ENCODE measurements at regions not wholly inside any gene's neighbourhood (a gene's known extent, or its start where the extent isn't known, plus 50 kb on each side); places are given as distances from the start of the nearest gene placed in this dataset.
A peak's percentile ranks its signal among the peaks of the same experiment; 100 is the strongest.

DNA sequence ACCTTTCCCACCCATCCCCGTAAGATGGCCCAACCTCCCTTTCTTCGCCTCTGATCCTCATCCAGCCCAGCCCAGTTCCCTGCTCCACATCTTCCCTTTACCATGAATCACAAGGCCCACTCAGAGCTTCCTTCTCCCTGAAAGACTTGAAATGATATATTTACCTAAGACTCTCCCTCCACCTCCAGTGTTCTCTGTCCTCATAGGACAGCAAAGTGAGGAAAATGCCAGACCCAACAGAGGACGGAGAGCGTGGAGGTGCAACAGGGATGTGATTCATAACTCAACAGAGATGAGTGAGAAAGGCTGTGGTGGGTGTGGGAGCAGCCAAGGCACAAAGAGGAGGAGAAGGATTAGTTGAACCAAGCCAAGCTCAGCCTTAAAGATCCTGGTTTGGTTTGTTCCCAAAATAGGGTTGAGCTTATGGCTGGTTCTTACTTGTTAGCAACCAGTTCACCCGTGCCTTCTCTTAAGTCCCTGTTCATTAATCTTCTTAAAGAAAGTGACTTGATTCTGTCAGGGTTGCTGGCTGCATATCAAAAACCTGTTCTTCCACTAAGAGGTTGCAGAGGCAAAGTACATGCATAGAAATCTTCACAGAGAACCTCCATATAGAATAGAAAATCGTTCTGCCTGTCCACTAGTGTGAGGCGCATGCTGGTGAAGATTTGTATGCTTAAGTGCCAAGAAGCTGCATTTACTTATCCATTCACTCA lies 183.2 kb downstream of the ACTL7B start:
- H3K79me2 ChIP-seq, result no peaks in the 10 kb centered on the region
- H3K27me3 ChIP-seq, result no peaks in the 10 kb centered on the region
- peak overlapping the region; percentile 72 for H3K27ac ChIP-seq
- H3K9me3 ChIP-seq (ENCODE audit: low read depth), result no peaks in the 10 kb centered on the region
- H3K4me3 ChIP-seq, result no peak overlapping the region
- WGBS (ENCODE audit: low lambda C conversion rate, missing lambda C conversion rate), result 78% methylated on average over 7 of the region's 7 CpGs
- no peaks in the 10 kb centered on the region for H3K4me1 ChIP-seq (ENCODE audit: insufficient read depth)
- DNase-seq (ENCODE audit: low spot score), result peak; percentile 33
- no peaks in the 10 kb centered on the region for H3K9me2 ChIP-seq (replicated peaks; ENCODE audit: insufficient read depth)
- H4K20me1 ChIP-seq (ENCODE audit: insufficient read depth, poor library complexity, severe bottlenecking), result no peaks in the 10 kb centered on the region
- H3K36me3 ChIP-seq (replicated peaks; ENCODE audit: insufficient read depth, low read depth), result no peaks in the 10 kb centered on the region
- no peak overlapping the region for H2AFZ ChIP-seq
- no peak for TF ChIP-seq EZH2phosphoT487 (IDR thresholded peaks at IDR 0.05; ENCODE audit: low read depth, severe bottlenecking, unreplicated experiment)
- no peak for TF ChIP-seq EZH2 (IDR thresholded peaks at IDR 0.05; ENCODE audit: borderline replicate concordance)
- TF ChIP-seq, protein P1, sequence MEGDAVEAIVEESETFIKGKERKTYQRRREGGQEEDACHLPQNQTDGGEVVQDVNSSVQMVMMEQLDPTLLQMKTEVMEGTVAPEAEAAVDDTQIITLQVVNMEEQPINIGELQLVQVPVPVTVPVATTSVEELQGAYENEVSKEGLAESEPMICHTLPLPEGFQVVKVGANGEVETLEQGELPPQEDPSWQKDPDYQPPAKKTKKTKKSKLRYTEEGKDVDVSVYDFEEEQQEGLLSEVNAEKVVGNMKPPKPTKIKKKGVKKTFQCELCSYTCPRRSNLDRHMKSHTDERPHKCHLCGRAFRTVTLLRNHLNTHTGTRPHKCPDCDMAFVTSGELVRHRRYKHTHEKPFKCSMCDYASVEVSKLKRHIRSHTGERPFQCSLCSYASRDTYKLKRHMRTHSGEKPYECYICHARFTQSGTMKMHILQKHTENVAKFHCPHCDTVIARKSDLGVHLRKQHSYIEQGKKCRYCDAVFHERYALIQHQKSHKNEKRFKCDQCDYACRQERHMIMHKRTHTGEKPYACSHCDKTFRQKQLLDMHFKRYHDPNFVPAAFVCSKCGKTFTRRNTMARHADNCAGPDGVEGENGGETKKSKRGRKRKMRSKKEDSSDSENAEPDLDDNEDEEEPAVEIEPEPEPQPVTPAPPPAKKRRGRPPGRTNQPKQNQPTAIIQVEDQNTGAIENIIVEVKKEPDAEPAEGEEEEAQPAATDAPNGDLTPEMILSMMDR (IDR thresholded peaks at IDR 0.05; ENCODE audit: poor library complexity), result no peak
- H3K4me2 ChIP-seq, result no peak overlapping the region

DNA sequence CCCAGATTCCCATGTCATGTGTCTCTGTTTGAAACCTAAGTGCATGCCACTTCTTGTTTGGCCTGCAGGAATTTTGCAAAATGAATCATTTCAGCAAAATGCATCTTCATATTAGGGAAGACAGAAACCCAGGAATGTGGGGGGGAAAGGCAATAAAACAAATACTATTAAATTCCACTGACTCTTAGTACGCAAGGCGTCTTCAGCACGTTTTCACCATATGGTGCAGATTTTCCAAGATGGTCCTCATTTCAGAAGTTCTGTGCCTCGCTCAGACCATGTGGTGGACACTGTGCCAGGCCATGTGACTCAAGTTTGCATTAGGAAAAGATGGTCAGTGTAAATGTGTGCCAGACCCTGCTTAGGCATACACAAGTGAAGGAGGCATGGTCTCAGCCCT lies 184.0 kb downstream of the ACTL7B start:
- TF ChIP-seq, protein P1 (IDR thresholded peaks at IDR 0.05; ENCODE audit: poor library complexity), result no peak
- TF ChIP-seq EZH2 (IDR thresholded peaks at IDR 0.05; ENCODE audit: borderline replicate concordance), result no peak
- TF ChIP-seq EZH2phosphoT487 (IDR thresholded peaks at IDR 0.05; ENCODE audit: low read depth, severe bottlenecking, unreplicated experiment), result no peak
- H3K27me3 ChIP-seq, result no peaks in the 10 kb centered on the region
- no peaks in the 10 kb centered on the region for H3K9me3 ChIP-seq (ENCODE audit: low read depth)
- H3K4me3 ChIP-seq, result no peak overlapping the region
- H2AFZ ChIP-seq, result no peak overlapping the region
- H3K4me1 ChIP-seq (ENCODE audit: insufficient read depth), result no peaks in the 10 kb centered on the region
- no peaks in the 10 kb centered on the region for H3K9me2 ChIP-seq (replicated peaks; ENCODE audit: insufficient read depth)
- peak overlapping the region; percentile 72 for H3K27ac ChIP-seq
- no peak for DNase-seq (ENCODE audit: low spot score)
- no peak overlapping the region for H3K4me2 ChIP-seq
- H3K36me3 ChIP-seq (replicated peaks; ENCODE audit: insufficient read depth, low read depth), result no peaks in the 10 kb centered on the region
- H3K79me2 ChIP-seq, result no peaks in the 10 kb centered on the region
- 81% methylated on average over 4 of the region's 4 CpGs for WGBS (ENCODE audit: low lambda C conversion rate, missing lambda C conversion rate)
- no peaks in the 10 kb centered on the region for H4K20me1 ChIP-seq (ENCODE audit: insufficient read depth, poor library complexity, severe bottlenecking)

DNA sequence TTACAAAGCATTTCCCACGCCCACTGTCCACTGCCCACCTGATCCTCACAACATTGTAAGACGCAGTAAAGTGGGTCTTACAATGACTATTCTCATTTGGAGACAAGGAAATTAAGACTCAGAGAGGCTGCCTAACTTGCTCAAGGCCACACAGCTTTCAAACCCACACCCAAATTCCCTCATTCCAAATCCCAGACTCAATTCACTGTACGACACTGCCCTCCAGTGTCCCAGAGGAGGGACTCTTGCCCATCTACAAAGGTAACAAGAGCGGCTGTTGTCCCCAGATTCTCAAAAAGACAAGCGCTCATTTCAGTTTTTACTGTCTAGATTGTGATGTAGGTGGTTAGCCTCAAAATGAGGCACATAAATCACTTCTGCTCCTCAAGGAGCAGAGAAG lies 184.6 kb downstream of the ACTL7B start:
- H3K36me3 ChIP-seq (replicated peaks; ENCODE audit: insufficient read depth, low read depth), result no peaks in the 10 kb centered on the region
- H3K27me3 ChIP-seq, result no peaks in the 10 kb centered on the region
- 89% methylated on average over 5 of the region's 5 CpGs for WGBS (ENCODE audit: low lambda C conversion rate, missing lambda C conversion rate)
- TF ChIP-seq EZH2phosphoT487 (IDR thresholded peaks at IDR 0.05; ENCODE audit: low read depth, severe bottlenecking, unreplicated experiment), result no peak
- TF ChIP-seq, protein P1 (IDR thresholded peaks at IDR 0.05; ENCODE audit: poor library complexity), result peak; percentile 46
- DNase-seq (ENCODE audit: low spot score), result no peak
- H3K4me2 ChIP-seq, result no peak overlapping the region
- H3K4me1 ChIP-seq (ENCODE audit: insufficient read depth), result no peaks in the 10 kb centered on the region
- no peak overlapping the region for H2AFZ ChIP-seq
- H3K9me3 ChIP-seq (ENCODE audit: low read depth), result no peaks in the 10 kb centered on the region
- H3K79me2 ChIP-seq, result no peaks in the 10 kb centered on the region
- H4K20me1 ChIP-seq (ENCODE audit: insufficient read depth, poor library complexity, severe bottlenecking), result no peaks in the 10 kb centered on the region
- H3K27ac ChIP-seq, result no peak overlapping the region
- no peak overlapping the region for H3K4me3 ChIP-seq
- H3K9me2 ChIP-seq (replicated peaks; ENCODE audit: insufficient read depth), result no peaks in the 10 kb centered on the region
